A549 (cell line): ENCODE measurements at regions not wholly inside any gene's neighbourhood (a gene's known extent, or its start where the extent isn't known, plus 50 kb on each side); places are given as distances from the start of the nearest gene placed in this dataset.

Experiments
- CEBPB ChIP-seq, 2 experiments: fragments of >200 bp in 1 of 2; sonication (Bioruptor Twin) in 1 of 2; formaldehyde crosslinking in 1 of 2; IDR thresholded peaks; 2 replicates each; pipeline ENCODE4 v1.6.1; 2012 to 2016
- CTCF ChIP-seq: fragments of >200 bp; sonication (Bioruptor Twin); formaldehyde crosslinking; IDR thresholded peaks from 3 replicates; pipeline ENCODE4 v1.5.1; 2016
- MAX ChIP-seq: IDR thresholded peaks from 2 replicates; pipeline ENCODE4 v1.6.1; 2012
- MAZ ChIP-seq: fragments of 150-350 bp; IDR thresholded peaks from 2 replicates; pipeline ENCODE4 v1.6.1; 2014; ENCODE audit warnings: antibody characterized with exemption, low read depth, low read length, borderline replicate concordance
- POLR2A ChIP-seq: IDR thresholded peaks from 2 replicates; pipeline ENCODE4 v1.6.1; 2012; ENCODE audit warnings: mild to moderate bottlenecking, low read length
- RAD21 ChIP-seq, 2 experiments: fragments of >200 bp in 1 of 2; sonication (Bioruptor Twin) in 1 of 2; formaldehyde crosslinking in 1 of 2; IDR thresholded peaks in 1 of 2; conservative IDR thresholded peaks in 1 of 2; 2 replicates in 1 of 2; 3 replicates in 1 of 2; pipeline ENCODE4 v1.6.1; 2012 to 2018; ENCODE audit warnings: inconsistent platforms in 1 of 2

- TF ChIP-seq POLR2A (no peak), CTCF (no peak), MAZ (no peak), MAX (no peak), RAD21 (conservative IDR thresholded peaks at IDR 0.05 in 1 of 2, IDR thresholded peaks at IDR 0.05 in 1 of 2) (no peak), CEBPB (IDR thresholded peaks at IDR 0.05) (no peak)
These were observed 894.7 kb downstream of the TMEM182 start for GRCh38 chr2:103656558-103656957.
